GM06990 (cell line): ENCODE measurements at regions not wholly inside any gene's neighbourhood (a gene's known extent, or its start where the extent isn't known, plus 50 kb on each side); places are given as distances from the start of the nearest gene placed in this dataset.

ENCODE experiments used
- DNase-seq: peaks from one replicate; pipeline ENCODE4 v3.0.0-alpha.2; 2011; ENCODE audit not compliant: insufficient read length; ENCODE audit errors: extremely low read depth
- H3K27me3 ChIP-seq: replicated peaks from 2 replicates; pipeline ENCODE4 v1.6.0; 2011; ENCODE audit warnings: low read length; ENCODE audit not compliant: control insufficient read depth, insufficient read depth
- H3K36me3 ChIP-seq: 2 replicates; pipeline ENCODE4 v1.5.1; 2011; ENCODE audit warnings: low read length; ENCODE audit not compliant: control insufficient read depth, insufficient read depth
- H3K4me3 ChIP-seq: replicated peaks from 2 replicates; pipeline ENCODE4 v1.5.1; 2011; ENCODE audit warnings: low read depth, mild to moderate bottlenecking, control low read depth, low read length
- TF ChIP-seq, protein P1 (sequence below): IDR thresholded peaks from 2 replicates; pipeline ENCODE4 v1.5.1; 2011; ENCODE audit warnings: low read length, control low read depth, mild to moderate bottlenecking, inconsistent platforms; ENCODE audit not compliant: insufficient read depth, poor library complexity, severe bottlenecking

DNA sequence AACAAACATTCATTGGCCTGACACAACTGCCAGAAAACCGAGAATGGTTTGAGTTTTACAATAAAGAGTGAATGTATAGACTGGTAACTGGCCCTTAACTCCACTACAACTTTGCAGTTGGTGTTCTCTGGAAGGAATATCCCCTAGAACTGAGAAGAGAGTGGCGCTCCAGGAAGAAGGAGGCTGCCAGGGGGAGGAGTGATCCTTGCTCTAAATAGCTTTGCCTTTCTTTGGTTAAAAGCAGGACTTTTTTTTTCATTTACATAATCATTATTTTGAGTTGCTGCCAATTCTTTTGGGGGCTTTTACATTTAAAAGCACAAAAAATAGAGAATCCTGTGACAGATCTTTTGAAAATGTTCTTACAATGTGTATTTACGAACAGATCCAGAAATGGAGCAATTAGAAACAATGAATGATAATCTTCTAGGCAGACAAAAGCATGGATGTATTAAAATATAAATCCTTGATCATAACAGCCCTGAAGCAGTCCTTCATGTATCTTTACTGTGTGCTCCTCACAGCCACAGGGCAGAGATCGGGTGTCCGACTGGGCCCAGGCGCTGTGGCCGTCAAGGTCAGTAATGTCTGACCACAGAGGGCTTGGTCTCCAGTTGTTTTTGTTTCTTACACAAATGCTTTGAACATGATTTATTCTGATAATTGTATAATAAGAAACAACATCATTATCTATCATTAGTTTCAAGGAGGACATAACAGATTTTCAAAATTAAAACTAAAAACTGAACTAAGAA lies 612.2 kb downstream of the HDGFL1 start:
- TF ChIP-seq, protein P1, sequence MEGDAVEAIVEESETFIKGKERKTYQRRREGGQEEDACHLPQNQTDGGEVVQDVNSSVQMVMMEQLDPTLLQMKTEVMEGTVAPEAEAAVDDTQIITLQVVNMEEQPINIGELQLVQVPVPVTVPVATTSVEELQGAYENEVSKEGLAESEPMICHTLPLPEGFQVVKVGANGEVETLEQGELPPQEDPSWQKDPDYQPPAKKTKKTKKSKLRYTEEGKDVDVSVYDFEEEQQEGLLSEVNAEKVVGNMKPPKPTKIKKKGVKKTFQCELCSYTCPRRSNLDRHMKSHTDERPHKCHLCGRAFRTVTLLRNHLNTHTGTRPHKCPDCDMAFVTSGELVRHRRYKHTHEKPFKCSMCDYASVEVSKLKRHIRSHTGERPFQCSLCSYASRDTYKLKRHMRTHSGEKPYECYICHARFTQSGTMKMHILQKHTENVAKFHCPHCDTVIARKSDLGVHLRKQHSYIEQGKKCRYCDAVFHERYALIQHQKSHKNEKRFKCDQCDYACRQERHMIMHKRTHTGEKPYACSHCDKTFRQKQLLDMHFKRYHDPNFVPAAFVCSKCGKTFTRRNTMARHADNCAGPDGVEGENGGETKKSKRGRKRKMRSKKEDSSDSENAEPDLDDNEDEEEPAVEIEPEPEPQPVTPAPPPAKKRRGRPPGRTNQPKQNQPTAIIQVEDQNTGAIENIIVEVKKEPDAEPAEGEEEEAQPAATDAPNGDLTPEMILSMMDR = no peak
- no peak for DNase-seq
- Histone ChIP-seq H3K27me3 (no peaks in the 10 kb centered on the region), H3K36me3 (no peaks in the 10 kb centered on the region), H3K4me3 (no peak overlapping the region)

DNA sequence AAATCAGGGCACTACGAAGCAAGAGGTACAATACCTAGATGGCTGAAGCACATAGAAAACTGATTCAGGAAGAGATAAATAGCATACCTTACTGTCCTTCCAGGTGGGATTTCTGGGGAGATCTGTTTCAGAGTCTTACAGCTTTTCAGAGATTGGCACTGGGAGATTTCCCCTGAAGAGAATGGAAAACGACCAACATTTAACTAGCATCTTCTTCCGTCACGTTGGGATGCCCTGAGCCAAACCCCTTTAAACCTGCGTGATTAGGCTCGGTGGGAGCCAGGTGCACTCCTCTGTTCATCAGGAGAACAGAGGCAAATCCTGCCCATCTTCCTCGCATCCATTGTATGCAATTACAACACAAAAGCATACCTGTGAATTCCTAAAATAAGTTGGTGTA lies 614.5 kb downstream of the HDGFL1 start:
- no peaks in the 10 kb centered on the region for H3K36me3 ChIP-seq
- TF ChIP-seq, protein P1 = no peak
- DNase-seq = no peak

DNA sequence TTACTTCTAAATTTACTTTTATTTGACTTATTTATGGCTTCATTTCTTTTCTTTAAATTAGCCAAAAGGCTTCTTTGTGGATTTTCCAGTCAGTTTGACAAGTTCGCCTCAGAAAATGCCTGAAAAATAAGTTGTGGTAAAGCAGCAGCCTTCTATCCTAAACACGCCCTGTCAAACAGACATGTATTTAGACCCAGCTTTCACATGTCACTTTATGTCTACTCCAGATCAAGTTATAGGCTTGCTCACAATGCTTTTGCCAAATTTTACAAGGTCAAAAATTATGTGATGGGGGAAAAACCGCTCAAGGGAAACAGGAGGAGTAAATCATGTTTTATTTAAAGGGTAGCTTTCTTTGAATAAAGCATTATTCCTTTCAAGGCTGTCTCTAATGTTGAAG lies 615.0 kb downstream of the HDGFL1 start:
- no peak overlapping the region for H3K4me3 ChIP-seq
- TF ChIP-seq, protein P1 = no peak
- no peaks in the 10 kb centered on the region for H3K36me3 ChIP-seq
- DNase-seq = no peak
- H3K27me3 ChIP-seq = no peaks in the 10 kb centered on the region

More for the DNA sequence above, 614.5 kb downstream of the HDGFL1 start:
- H3K27me3 ChIP-seq = no peaks in the 10 kb centered on the region
- no peak overlapping the region for H3K4me3 ChIP-seq

DNA sequence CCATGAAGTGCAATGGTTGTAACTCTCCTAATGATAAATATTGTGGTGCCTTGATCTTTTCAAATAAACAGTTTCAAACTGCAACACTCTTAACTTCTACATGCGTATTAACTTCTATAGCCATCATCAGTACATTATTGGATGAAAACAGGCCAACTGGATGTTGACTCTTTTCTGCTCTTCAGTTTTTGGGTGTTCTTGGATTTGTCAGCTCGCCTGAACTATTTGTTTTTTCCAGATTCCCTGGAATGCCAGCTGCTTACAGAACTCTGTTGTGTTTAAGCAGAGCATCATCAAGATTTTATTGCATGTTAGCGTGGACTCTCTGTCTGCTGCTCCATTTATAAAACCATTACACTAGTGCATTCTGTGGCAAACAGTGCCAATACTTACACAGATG lies 626.1 kb downstream of the HDGFL1 start:
- Histone ChIP-seq H3K36me3 (no peaks in the 10 kb centered on the region), H3K27me3 (no peaks in the 10 kb centered on the region), H3K4me3 (no peak overlapping the region)
- TF ChIP-seq, protein P1 = no peak
- no peak for DNase-seq

DNA sequence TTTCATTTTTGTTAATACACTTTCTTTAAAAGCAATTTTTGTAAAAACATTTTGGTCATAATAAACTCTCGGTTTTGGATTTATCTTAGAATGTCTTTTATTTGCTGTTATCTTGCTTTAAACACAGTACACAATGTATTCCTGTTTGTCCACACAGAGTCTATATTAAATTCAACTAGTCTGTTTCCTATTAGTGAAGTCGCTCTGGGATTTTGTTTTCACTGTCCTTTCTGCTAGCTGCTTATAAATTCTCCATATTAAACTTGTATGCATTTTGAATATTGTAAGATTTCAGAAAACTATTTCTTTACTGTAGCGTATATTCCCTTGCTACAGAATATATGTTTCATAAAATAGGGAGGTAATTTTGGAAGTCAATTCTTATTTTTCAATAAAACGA lies 630.2 kb downstream of the HDGFL1 start:
- DNase-seq = no peak
- TF ChIP-seq, protein P1 = no peak
- H3K27me3 ChIP-seq = no peaks in the 10 kb centered on the region
- H3K4me3 ChIP-seq = no peak overlapping the region
- no peaks in the 10 kb centered on the region for H3K36me3 ChIP-seq
